K562 (cell line): ENCODE measurements at regions not wholly inside any gene's neighbourhood (a gene's known extent, or its start where the extent isn't known, plus 50 kb on each side); places are given as distances from the start of the nearest gene placed in this dataset.

ENCODE experiments used
- ATF3 ChIP-seq, 2 experiments: fragments of 450-650 bp in 1 of 2; sonication (generic) in 1 of 2; formaldehyde crosslinking in 1 of 2; IDR thresholded peaks in 1 of 2; conservative IDR thresholded peaks in 1 of 2; 2 replicates each; pipeline versions ENCODE4 v1.6.1 to v1.8.1; 2016 to 2023; ENCODE audit warnings: mild to moderate bottlenecking in 2 of 2, moderate library complexity in 2 of 2, inconsistent platforms in 1 of 2, missing genetic modification reagents in 1 of 2
- CEBPB ChIP-seq: fragments of 450-650 bp; IDR thresholded peaks from 2 replicates; pipeline ENCODE4 v1.6.1; 2016; ENCODE audit warnings: missing genetic modification characterization, missing compliant biosample characterization
- ETS1 ChIP-seq: conservative IDR thresholded peaks from 2 replicates; pipeline ENCODE4 v1.6.1; 2011; ENCODE audit warnings: low read depth, mild to moderate bottlenecking, low read length; ENCODE audit not compliant: control insufficient read depth
- ETV5 ChIP-seq: sonication (generic); formaldehyde crosslinking; IDR thresholded peaks from 2 replicates; pipeline ENCODE4 v1.4.0; 2020; ENCODE audit warnings: low read depth, mild to moderate bottlenecking, missing genetic modification reagents
- ETV6 ChIP-seq, 3 experiments: fragments of 150-350 bp in 1 of 3; sonication (generic) in 1 of 3; formaldehyde crosslinking in 1 of 3; IDR thresholded peaks; 2 replicates each; pipeline versions ENCODE4 v1.6.1 to v1.8.0; 2014 to 2022; ENCODE audit warnings: borderline replicate concordance in 2 of 3, low read depth in 2 of 3, antibody characterized with exemption in 1 of 3, low read length in 1 of 3, mild to moderate bottlenecking in 1 of 3, missing genetic modification reagents in 1 of 3
- GTF3C2 ChIP-seq: IDR thresholded peaks from 3 replicates; pipeline ENCODE4 v1.6.1; 2011; ENCODE audit warnings: borderline replicate concordance, mild to moderate bottlenecking, moderate library complexity; ENCODE audit not compliant: insufficient read length; ENCODE audit errors: extremely low read depth
- HDAC2 ChIP-seq: fragments of 450-650 bp; IDR thresholded peaks from 2 replicates; pipeline ENCODE4 v1.6.1; 2016; ENCODE audit warnings: mild to moderate bottlenecking
- HNRNPH1 ChIP-seq: fragments of 200-400 bp; formaldehyde crosslinking; optimal IDR thresholded peaks from 2 replicates; pipeline ENCODE3; 2017; ENCODE audit warnings: low read depth, mild to moderate bottlenecking, low read length, moderate library complexity
- SMAD1 ChIP-seq: fragments of 150-350 bp; IDR thresholded peaks from 2 replicates; pipeline ENCODE4 v1.6.1; 2014; ENCODE audit warnings: low read length, low read depth; ENCODE audit not compliant: partially characterized antibody
- TCF7 ChIP-seq: sonication (generic); IDR thresholded peaks from 2 replicates; pipeline ENCODE4 v1.6.1; 2016; ENCODE audit warnings: antibody characterized with exemption, borderline replicate concordance
- USF1 ChIP-seq: sonication (generic); formaldehyde crosslinking; IDR thresholded peaks from 2 replicates; pipeline ENCODE4 v1.9.0; 2022; ENCODE audit warnings: mild to moderate bottlenecking, missing genetic modification reagents
- ZFX ChIP-seq: sonication (generic); formaldehyde crosslinking; IDR thresholded peaks from 2 replicates; pipeline ENCODE4 v1.8.0; 2022; ENCODE audit warnings: mild to moderate bottlenecking, missing genetic modification reagents, moderate library complexity
- ZNF57 ChIP-seq: fragments of 450-650 bp; formaldehyde crosslinking; IDR thresholded peaks from 2 replicates; pipeline ENCODE4 v1.4.0; 2020; ENCODE audit warnings: mild to moderate bottlenecking, moderate library complexity
- ZNF668 ChIP-seq: fragments of 250-450 bp; sonication (Bioruptor Pico); IDR thresholded peaks from 2 replicates; pipeline ENCODE4 v1.8.0; 2022; ENCODE audit warnings: mild to moderate bottlenecking, inconsistent platforms

GRCh38 chr21:21955204-21955603, 957.0 kb downstream of the NCAM2 start:
- TF ChIP-seq GTF3C2 (no peak), ZNF57 (CRISPR knock-in tag) (no peak), HDAC2 (no peak), ZFX (no peak), SMAD1 (no peak), ATF3 (IDR thresholded peaks at IDR 0.05) (no peak), ATF3 (CRISPR knock-in tag; conservative IDR thresholded peaks at IDR 0.05) (no peak), ZNF668 (no peak), ETV5 (CRISPR knock-in tag) (no peak), CEBPB (tag) (peak; percentile 70), HNRNPH1 (no peak), ETV6 (IDR thresholded peaks at IDR 0.05; ENCODE audit: borderline replicate concordance in 1 of 2, low read depth in 2 of 2, low read length in 1 of 2) (no peak), ETV6 (CRISPR knock-in tag; IDR thresholded peaks at IDR 0.05; ENCODE audit: borderline replicate concordance) (no peak), USF1 (no peak), TCF7 (no peak), ETS1 (no peak)
